Brain microvascular endothelial cell (primary cell): ENCODE measurements at regions not wholly inside any gene's neighbourhood (a gene's known extent, or its start where the extent isn't known, plus 50 kb on each side); places are given as distances from the start of the nearest gene placed in this dataset.

ENCODE experiments used
- DNase-seq: peaks from one replicate; pipeline ENCODE4 v3.0.0-alpha.2; 2020
- H3K27ac ChIP-seq: fragments of 250-450 bp; sonication (Bioruptor Pico); 2 replicates; pipeline ENCODE4 v1.5.1; 2020; ENCODE audit warnings: mild to moderate bottlenecking, moderate library complexity
- H3K27me3 ChIP-seq: fragments of 250-450 bp; sonication (Bioruptor Pico); replicated peaks from 2 replicates; pipeline ENCODE4 v1.5.1; 2020; ENCODE audit warnings: mild to moderate bottlenecking
- H3K36me3 ChIP-seq: fragments of 250-450 bp; sonication (Bioruptor Pico); replicated peaks from 2 replicates; pipeline ENCODE4 v1.5.1; 2020; ENCODE audit warnings: mild to moderate bottlenecking
- H3K4me3 ChIP-seq: 2 replicates; pipeline ENCODE4 v1.5.1; 2011; ENCODE audit warnings: low read depth, mild to moderate bottlenecking, control low read depth, low read length, moderate library complexity
- in situ Hi-C: cut with HindIII; loops from 2 replicates; pipeline ENCODE4 v1.10.0; 2017; ENCODE audit warnings: low sequenced_read_pairs, low pct_ligation_motif_present
- TF ChIP-seq, protein P1 (sequence below): IDR thresholded peaks from 2 replicates; pipeline ENCODE4 v1.5.1; 2011; ENCODE audit warnings: low read depth, mild to moderate bottlenecking, moderate library complexity, low read length, control low read depth, inconsistent platforms; ENCODE audit errors: missing control alignments

DNA sequence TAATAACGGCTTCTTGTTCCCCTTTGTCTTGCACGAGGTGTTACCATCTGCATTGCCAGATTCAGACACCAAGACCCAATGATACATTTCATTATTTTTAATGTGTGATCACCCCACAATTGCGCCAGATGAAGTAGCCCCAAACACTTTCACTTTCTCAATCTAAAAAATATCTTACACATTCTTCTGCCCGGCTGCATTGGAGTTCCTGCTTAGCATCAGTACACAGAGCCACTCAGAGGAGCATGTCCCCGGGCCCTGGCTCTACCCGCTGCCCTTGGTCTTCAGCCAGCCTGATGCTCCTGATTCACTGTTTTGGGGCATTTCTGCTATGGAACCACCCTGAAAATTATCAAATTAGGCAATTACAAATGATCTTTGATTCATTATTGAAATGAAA, 66.0 kb upstream of the TENM3 start:
- H3K36me3 ChIP-seq, result no peaks in the 10 kb centered on the region
- TF ChIP-seq, protein P1, sequence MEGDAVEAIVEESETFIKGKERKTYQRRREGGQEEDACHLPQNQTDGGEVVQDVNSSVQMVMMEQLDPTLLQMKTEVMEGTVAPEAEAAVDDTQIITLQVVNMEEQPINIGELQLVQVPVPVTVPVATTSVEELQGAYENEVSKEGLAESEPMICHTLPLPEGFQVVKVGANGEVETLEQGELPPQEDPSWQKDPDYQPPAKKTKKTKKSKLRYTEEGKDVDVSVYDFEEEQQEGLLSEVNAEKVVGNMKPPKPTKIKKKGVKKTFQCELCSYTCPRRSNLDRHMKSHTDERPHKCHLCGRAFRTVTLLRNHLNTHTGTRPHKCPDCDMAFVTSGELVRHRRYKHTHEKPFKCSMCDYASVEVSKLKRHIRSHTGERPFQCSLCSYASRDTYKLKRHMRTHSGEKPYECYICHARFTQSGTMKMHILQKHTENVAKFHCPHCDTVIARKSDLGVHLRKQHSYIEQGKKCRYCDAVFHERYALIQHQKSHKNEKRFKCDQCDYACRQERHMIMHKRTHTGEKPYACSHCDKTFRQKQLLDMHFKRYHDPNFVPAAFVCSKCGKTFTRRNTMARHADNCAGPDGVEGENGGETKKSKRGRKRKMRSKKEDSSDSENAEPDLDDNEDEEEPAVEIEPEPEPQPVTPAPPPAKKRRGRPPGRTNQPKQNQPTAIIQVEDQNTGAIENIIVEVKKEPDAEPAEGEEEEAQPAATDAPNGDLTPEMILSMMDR, result no peak
- no peak for DNase-seq
- no peak overlapping the region for H3K4me3 ChIP-seq
- in situ Hi-C loops, result no loop called here
- no peak overlapping the region for H3K27ac ChIP-seq
- H3K27me3 ChIP-seq, result no peaks in the 10 kb centered on the region

DNA sequence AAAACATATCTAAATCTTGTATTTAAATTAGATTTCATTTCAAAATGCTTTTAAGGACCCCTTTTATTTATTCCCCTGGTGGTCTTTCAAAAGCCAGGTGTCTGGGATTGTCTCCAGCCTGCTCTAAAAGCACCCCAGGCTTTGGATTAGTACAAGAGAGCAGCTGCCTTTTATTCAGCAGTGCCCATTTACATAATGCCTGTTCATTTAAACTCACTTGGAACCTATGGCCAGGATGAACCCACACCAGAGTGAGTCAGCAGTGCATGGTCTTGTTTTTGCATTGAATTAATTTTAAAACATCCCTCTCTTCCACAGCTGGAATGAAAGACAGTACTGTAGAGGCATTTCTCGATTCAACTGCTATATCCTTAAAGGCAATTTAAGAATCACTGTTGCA, 64.1 kb upstream of the TENM3 start:
- no peak overlapping the region for H3K4me3 ChIP-seq
- H3K27me3 ChIP-seq, result no peaks in the 10 kb centered on the region
- peak; percentile 60 for DNase-seq
- H3K36me3 ChIP-seq, result no peaks in the 10 kb centered on the region
- H3K27ac ChIP-seq, result no peak overlapping the region
- in situ Hi-C loops, result no loop called here
- TF ChIP-seq, protein P1, result no peak

DNA sequence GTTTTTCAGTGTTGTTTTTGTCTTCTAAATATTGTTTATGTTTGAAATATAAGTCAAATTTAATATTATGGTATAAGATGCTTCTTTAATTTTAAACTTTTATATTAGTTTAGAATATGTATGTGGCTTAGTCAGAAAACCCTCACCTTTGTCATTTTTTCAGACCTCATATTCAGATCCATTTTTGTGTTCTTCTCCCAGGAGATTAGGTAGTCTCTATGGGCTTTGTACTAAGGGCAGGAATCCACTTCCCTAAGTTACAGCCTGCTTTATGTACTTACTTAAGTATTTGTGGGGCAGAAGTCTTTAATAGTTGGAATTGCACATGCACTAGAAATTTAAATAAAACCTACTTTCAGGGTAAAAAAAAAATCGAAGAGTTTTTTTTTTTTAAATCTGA, 63.5 kb upstream of the TENM3 start:
- no peak for DNase-seq
- in situ Hi-C loops, result no loop called here
- Histone ChIP-seq H3K27ac (no peak overlapping the region), H3K36me3 (no peaks in the 10 kb centered on the region), H3K4me3 (no peak overlapping the region), H3K27me3 (no peaks in the 10 kb centered on the region)
- TF ChIP-seq, protein P1, result no peak

DNA sequence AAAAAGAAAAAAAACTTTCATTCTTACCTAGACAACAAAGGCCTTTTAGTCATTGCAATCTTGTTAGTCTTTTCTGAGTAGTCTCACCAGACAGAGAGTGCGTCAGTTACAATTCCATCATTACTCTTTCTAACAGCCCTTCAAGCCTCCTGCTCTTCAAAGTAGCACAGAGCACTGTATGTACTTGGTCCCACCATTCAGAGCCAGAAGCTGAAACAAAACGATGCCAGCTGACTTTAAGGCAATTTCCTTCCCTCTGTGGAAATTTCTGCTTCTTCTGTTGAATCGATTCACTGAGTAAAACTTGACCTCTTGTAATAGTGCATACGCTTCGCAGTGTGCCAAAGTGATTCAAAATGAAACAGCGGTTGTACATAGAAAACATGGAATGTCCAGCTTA, 57.7 kb upstream of the TENM3 start:
- TF ChIP-seq, protein P1, result no peak
- Histone ChIP-seq H3K4me3 (peak overlapping the region; percentile 24), H3K36me3 (no peaks in the 10 kb centered on the region), H3K27me3 (no peaks in the 10 kb centered on the region), H3K27ac (no peak overlapping the region)
- DNase-seq, result no peak
- in situ Hi-C loops, result no loop called here

DNA sequence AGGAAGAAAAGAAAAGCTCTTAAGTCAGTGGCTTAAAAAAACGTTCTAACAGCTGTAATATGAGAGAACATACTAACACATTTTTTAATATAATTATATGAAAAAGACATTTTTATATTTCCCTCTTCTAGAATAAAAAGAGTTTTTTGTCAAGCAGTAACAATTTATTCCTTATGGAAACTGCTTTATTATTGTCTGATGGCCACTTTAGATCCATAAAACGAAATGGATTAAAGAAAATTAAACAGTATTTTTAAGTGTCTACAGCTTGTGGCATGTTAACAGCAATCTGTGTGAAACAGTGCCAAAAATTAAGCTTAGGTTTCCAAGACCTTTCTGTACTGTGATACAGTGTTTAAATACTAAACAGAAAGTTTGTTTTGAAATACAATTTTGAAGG, 55.5 kb upstream of the TENM3 start:
- Histone ChIP-seq H3K27me3 (no peaks in the 10 kb centered on the region), H3K36me3 (no peaks in the 10 kb centered on the region), H3K4me3 (no peak overlapping the region), H3K27ac (no peak overlapping the region)
- in situ Hi-C loops, result no loop called here
- TF ChIP-seq, protein P1, result no peak
- DNase-seq, result no peak

DNA sequence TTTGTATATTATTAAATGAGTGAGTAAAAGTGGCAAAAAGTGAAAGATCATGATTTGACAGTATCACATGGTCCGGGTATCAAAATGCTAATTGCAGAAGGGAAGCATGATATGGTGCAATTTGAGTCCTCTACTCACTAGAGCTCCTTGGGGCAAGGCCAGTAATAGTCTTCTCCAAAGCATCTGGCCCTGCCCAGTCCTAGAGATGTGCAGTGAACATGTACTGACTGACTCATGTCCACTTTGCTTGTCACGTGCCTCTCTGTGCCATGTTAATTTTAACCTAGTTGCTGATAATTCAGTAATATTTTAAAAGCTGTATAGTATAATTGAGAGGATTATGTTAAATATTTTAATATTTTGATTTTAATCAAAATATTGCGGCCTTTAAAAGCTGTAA, 54.6 kb upstream of the TENM3 start:
- DNase-seq, result no peak
- no peaks in the 10 kb centered on the region for H3K36me3 ChIP-seq
- no peak overlapping the region for H3K27ac ChIP-seq
- no peaks in the 10 kb centered on the region for H3K27me3 ChIP-seq
- no peak overlapping the region for H3K4me3 ChIP-seq
- TF ChIP-seq, protein P1, result no peak
- in situ Hi-C loops, result no loop called here
